ENCODE measurements at regions not wholly inside any gene's neighbourhood (a gene's known extent, or its start where the extent isn't known, plus 50 kb on each side); places are given as distances from the start of the nearest gene placed in this dataset.
"Not testable (repeated sequence)": the region's sequence is repeated elsewhere in the genome, so short reads cannot be mapped to it uniquely, and the experiment has no call there.

GRCh38 chr14:48275301-48275700 lies 599.9 kb upstream of the MDGA2 start:
- Histone ChIP-seq H3K36me3 (no peaks in the 10 kb centered on the region), H3K4me1 (no peaks in the 10 kb centered on the region), H3K9me3 (no peaks in the 10 kb centered on the region), H3K4me3 (no peak overlapping the region), H3K27ac (no peak overlapping the region), H3K27me3 (no peaks in the 10 kb centered on the region)
- TF ChIP-seq CTCF (IDR thresholded peaks at IDR 0.05 in 4 of 5, conservative IDR thresholded peaks at IDR 0.05 in 1 of 5) = no peak
- no peak for ATAC-seq
- no peak for DNase-seq
- in situ Hi-C loops (cut with MboI; ENCODE audit: low sequenced_read_pairs in 4 of 4) (no loop called here), intact Hi-C loops (cut with DNase I; ENCODE audit: low total_unique reads) (no loop called here)

GRCh38 chr14:48274826-48275225 lies 599.4 kb upstream of the MDGA2 start:
- Histone ChIP-seq H3K27me3 (no peaks in the 10 kb centered on the region), H3K27ac (no peak overlapping the region), H3K4me3 (no peak overlapping the region), H3K9me3 (no peaks in the 10 kb centered on the region), H3K4me1 (no peaks in the 10 kb centered on the region), H3K36me3 (no peaks in the 10 kb centered on the region)
- DNase-seq (no peak), ATAC-seq (no peak)
- in situ Hi-C loops (cut with MboI; ENCODE audit: low sequenced_read_pairs in 4 of 4) = no loop called here
- intact Hi-C loops (cut with DNase I; ENCODE audit: low total_unique reads) = no loop called here
- TF ChIP-seq POLR2A (IDR thresholded peaks at IDR 0.05) (no peak), CTCF (IDR thresholded peaks at IDR 0.05 in 4 of 5, conservative IDR thresholded peaks at IDR 0.05 in 1 of 5) (no peak)

DNA sequence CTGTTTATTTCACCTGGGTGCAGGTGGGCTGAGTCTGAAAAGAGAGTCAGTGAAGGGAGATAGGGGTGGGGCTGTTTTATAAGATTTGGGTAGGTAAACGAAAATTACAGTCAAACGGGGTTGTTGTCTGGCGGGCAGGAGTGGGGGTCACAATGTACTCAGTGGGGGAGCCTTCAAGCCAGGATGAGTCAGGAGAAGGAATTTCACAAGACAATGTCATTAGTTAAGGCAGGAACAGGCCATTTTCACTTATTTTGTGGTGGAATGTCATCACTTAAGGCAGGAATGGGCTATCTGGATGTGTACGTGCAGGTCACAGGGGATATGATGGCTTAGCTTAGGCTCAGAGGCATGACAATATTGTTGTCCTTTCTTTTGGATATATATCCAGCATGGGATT lies 592.5 kb upstream of the MDGA2 start:
- ATAC-seq; H3K4me1 ChIP-seq; in situ Hi-C loops (cut with MboI; ENCODE audit: low sequenced_read_pairs in 4 of 4); H3K36me3 ChIP-seq; H3K9me3 ChIP-seq; intact Hi-C loops (cut with DNase I; ENCODE audit: low total_unique reads); H3K27ac ChIP-seq; H3K4me3 ChIP-seq; DNase-seq; H3K27me3 ChIP-seq: not testable (repeated sequence)

- not testable (repeated sequence) for H3K27me3 ChIP-seq, ATAC-seq
Measured at GRCh38 chr14:48266201-48266600, 590.8 kb upstream of the MDGA2 start.

DNA sequence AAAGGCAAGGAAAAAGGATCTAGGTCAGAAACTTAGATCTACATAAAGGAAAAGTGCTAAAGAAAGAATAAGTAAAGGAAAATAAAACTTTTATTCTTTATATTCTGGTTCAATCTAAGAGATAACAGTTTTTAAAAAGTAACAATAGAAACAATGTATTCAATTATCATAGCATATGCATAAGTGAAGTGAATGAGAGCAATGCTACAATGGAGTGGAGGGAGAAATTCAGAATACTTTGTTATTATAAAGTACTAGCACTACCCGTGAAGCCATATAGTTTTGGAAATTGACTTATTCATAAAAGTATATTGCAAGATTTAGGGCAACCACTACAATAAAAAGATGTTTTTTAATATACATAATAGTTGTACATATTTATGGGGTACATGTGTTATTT lies 586.0 kb upstream of the MDGA2 start:
- Histone ChIP-seq H3K4me1 (no peaks in the 10 kb centered on the region), H3K27ac (no peak overlapping the region), H3K9me3 (no peaks in the 10 kb centered on the region), H3K36me3 (no peaks in the 10 kb centered on the region), H3K27me3 (no peaks in the 10 kb centered on the region), H3K4me3 (no peak overlapping the region)
- in situ Hi-C loops (cut with MboI; ENCODE audit: low sequenced_read_pairs in 4 of 4) (no loop called here), intact Hi-C loops (cut with DNase I; ENCODE audit: low total_unique reads) (no loop called here)
- TF ChIP-seq POLR2A (IDR thresholded peaks at IDR 0.05) = no peak
- DNase-seq = no peak
- no peak for ATAC-seq

More at GRCh38 chr14:48266201-48266600, 590.8 kb upstream of the MDGA2 start:
- DNase-seq; H3K4me3 ChIP-seq; H3K36me3 ChIP-seq; H3K9me3 ChIP-seq; H3K4me1 ChIP-seq; in situ Hi-C loops (cut with MboI; ENCODE audit: low sequenced_read_pairs in 4 of 4); intact Hi-C loops (cut with DNase I; ENCODE audit: low total_unique reads); H3K27ac ChIP-seq: not testable (repeated sequence)

- H3K4me1 ChIP-seq; ATAC-seq; H3K4me3 ChIP-seq; H3K36me3 ChIP-seq; in situ Hi-C loops (cut with MboI; ENCODE audit: low sequenced_read_pairs in 4 of 4); H3K9me3 ChIP-seq; H3K27ac ChIP-seq; DNase-seq; intact Hi-C loops (cut with DNase I; ENCODE audit: low total_unique reads); H3K27me3 ChIP-seq: not testable (repeated sequence)
Measured at GRCh38 chr14:48260394-48261295, 585.2 kb upstream of the MDGA2 start.

DNA sequence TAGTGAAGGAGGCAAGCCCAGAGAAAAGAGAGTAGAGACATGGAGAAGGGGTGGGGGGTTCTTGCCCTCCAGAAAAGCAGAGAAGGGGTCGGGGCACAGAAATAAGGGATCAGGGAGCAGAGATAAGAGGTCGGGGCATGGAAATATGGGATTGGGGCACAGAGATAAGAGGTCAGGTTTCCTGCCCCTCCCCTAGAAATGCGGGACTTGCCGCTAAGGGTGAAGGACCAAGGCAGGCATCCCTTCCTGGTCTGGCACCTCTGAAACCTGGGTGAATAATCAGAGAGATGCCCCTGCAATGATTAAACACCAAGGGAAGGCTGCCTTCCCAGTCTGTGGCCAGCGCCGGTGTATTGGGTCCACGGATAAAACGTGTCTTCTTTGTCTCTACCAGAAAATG lies 584.5 kb upstream of the MDGA2 start:
- ATAC-seq; DNase-seq; H3K27ac ChIP-seq; H3K4me3 ChIP-seq; H3K36me3 ChIP-seq; H3K27me3 ChIP-seq; in situ Hi-C loops (cut with MboI; ENCODE audit: low sequenced_read_pairs in 4 of 4); H3K9me3 ChIP-seq; H3K4me1 ChIP-seq; intact Hi-C loops (cut with DNase I; ENCODE audit: low total_unique reads): not testable (repeated sequence)

DNA sequence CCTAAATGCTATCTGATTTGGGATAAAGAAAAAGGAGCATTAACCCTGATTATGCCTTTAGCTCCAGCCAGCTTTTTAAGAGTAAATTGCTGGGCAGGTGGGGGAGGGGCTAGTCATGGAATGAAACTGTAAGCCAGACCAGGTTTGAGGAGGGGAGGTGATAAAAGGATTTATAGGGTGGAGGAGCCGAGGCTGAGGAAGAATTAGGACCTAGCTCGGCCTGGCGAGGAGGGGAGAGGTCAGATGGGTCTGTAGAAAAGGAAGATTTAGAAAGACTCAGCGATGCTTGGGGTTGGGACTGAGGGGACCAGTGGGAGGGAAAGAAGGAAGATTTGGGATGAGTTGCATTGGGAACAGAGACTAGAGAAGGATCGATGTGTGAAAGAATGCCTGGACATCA lies 583.8 kb upstream of the MDGA2 start:
- H3K27me3 ChIP-seq; in situ Hi-C loops (cut with MboI; ENCODE audit: low sequenced_read_pairs in 4 of 4); ATAC-seq; H3K27ac ChIP-seq; DNase-seq; intact Hi-C loops (cut with DNase I; ENCODE audit: low total_unique reads); H3K4me1 ChIP-seq; H3K9me3 ChIP-seq; H3K36me3 ChIP-seq; H3K4me3 ChIP-seq: not testable (repeated sequence)

DNA sequence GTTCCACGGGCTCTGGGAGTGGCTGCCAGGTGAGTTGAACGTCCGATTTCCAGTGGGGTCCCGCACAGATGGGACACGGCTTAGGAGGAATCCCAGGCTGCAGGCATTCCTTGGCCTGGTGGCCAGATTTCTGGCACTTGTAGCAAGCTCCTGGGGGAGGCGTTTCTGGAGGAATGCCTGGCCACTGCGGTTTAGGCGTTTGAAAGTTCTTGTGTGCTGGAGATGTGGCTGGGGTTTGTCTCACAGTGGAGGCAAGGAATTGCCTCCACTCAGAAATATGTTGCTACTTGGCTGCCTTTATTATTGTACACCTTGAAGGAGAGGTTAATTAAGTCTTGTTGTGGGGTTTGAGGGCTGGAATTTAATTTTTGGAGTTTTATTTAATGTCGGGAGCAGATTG lies 583.3 kb upstream of the MDGA2 start:
- H3K4me1 ChIP-seq; DNase-seq; H3K36me3 ChIP-seq; intact Hi-C loops (cut with DNase I; ENCODE audit: low total_unique reads); H3K9me3 ChIP-seq; H3K27me3 ChIP-seq; in situ Hi-C loops (cut with MboI; ENCODE audit: low sequenced_read_pairs in 4 of 4); H3K27ac ChIP-seq; ATAC-seq; H3K4me3 ChIP-seq: not testable (repeated sequence)

All from gastrocnemius medialis (tissue), 4 donors.